HL-60 (cell line): ENCODE measurements at regions not wholly inside any gene's neighbourhood (a gene's known extent, or its start where the extent isn't known, plus 50 kb on each side); places are given as distances from the start of the nearest gene placed in this dataset.

Source experiments
- GABPA ChIP-seq: IDR thresholded peaks from 2 replicates; pipeline ENCODE4 v1.6.1; 2012; ENCODE audit warnings: low read depth
- POLR2AphosphoS5 ChIP-seq: IDR thresholded peaks from 2 replicates; pipeline ENCODE4 v1.6.1; 2012; ENCODE audit warnings: low read depth
- TF ChIP-seq, protein P1 (sequence below): IDR thresholded peaks from one replicate; pipeline ENCODE4 v1.5.1; 2011; ENCODE audit warnings: low read length, control low read depth, inconsistent platforms; ENCODE audit not compliant: insufficient read depth
- TF ChIP-seq, protein P2 (sequence below): IDR thresholded peaks from 2 replicates; pipeline ENCODE4 v1.6.1; 2012; ENCODE audit warnings: low read depth; ENCODE audit not compliant: insufficient replicate concordance

DNA sequence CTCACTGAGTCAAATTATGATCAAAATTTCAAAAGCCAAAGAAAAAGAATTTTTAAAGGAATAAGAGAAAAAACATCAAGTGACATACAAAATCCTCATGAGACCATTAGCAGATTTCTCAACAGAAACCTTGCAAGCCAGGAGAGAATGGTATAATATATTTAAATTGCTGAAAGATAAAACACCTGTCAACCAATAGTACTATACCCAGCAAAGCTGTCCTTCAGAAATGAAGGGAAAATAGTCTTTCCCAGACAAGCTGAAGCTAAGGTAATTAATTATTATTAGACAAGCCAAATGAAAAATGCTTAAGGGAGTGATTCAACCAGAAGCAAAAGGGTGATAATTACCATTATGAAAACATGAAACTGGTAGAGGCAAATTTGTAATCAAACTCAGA is 104.2 kb upstream of the TET2 start:
- TF ChIP-seq, protein P1, sequence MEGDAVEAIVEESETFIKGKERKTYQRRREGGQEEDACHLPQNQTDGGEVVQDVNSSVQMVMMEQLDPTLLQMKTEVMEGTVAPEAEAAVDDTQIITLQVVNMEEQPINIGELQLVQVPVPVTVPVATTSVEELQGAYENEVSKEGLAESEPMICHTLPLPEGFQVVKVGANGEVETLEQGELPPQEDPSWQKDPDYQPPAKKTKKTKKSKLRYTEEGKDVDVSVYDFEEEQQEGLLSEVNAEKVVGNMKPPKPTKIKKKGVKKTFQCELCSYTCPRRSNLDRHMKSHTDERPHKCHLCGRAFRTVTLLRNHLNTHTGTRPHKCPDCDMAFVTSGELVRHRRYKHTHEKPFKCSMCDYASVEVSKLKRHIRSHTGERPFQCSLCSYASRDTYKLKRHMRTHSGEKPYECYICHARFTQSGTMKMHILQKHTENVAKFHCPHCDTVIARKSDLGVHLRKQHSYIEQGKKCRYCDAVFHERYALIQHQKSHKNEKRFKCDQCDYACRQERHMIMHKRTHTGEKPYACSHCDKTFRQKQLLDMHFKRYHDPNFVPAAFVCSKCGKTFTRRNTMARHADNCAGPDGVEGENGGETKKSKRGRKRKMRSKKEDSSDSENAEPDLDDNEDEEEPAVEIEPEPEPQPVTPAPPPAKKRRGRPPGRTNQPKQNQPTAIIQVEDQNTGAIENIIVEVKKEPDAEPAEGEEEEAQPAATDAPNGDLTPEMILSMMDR = no peak
- TF ChIP-seq GABPA (no peak), POLR2AphosphoS5 (no peak)
- TF ChIP-seq, protein P2, sequence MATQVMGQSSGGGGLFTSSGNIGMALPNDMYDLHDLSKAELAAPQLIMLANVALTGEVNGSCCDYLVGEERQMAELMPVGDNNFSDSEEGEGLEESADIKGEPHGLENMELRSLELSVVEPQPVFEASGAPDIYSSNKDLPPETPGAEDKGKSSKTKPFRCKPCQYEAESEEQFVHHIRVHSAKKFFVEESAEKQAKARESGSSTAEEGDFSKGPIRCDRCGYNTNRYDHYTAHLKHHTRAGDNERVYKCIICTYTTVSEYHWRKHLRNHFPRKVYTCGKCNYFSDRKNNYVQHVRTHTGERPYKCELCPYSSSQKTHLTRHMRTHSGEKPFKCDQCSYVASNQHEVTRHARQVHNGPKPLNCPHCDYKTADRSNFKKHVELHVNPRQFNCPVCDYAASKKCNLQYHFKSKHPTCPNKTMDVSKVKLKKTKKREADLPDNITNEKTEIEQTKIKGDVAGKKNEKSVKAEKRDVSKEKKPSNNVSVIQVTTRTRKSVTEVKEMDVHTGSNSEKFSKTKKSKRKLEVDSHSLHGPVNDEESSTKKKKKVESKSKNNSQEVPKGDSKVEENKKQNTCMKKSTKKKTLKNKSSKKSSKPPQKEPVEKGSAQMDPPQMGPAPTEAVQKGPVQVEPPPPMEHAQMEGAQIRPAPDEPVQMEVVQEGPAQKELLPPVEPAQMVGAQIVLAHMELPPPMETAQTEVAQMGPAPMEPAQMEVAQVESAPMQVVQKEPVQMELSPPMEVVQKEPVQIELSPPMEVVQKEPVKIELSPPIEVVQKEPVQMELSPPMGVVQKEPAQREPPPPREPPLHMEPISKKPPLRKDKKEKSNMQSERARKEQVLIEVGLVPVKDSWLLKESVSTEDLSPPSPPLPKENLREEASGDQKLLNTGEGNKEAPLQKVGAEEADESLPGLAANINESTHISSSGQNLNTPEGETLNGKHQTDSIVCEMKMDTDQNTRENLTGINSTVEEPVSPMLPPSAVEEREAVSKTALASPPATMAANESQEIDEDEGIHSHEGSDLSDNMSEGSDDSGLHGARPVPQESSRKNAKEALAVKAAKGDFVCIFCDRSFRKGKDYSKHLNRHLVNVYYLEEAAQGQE = no peak
